ENCODE measurements at regions not wholly inside any gene's neighbourhood (a gene's known extent, or its start where the extent isn't known, plus 50 kb on each side); places are given as distances from the start of the nearest gene placed in this dataset.

- no peak for TF ChIP-seq EZH2 (IDR thresholded peaks at IDR 0.05; ENCODE audit: low read length, missing control alignments)
- TF ChIP-seq CTCF (conservative IDR thresholded peaks at IDR 0.05 in 1 of 2, IDR thresholded peaks at IDR 0.05 in 1 of 2; ENCODE audit: low read depth in 1 of 2, low read length in 2 of 2) = no peak
- peak; percentile 15 to 17 for DNase-seq (ENCODE audit: low read depth in 2 of 2)
- Histone ChIP-seq H3K27ac (ENCODE audit: insufficient read depth, low read length) (no peak overlapping the region), H3K9ac (ENCODE audit: insufficient read depth, low read length) (no peak overlapping the region), H3K4me2 (ENCODE audit: extremely low read depth, insufficient read depth, low read length) (no peak overlapping the region), H4K20me1 (ENCODE audit: control insufficient read depth, extremely low read depth, insufficient read depth, low read length) (no peaks in the 10 kb centered on the region), H3K79me2 (ENCODE audit: control insufficient read depth, insufficient read depth, low read length) (no peaks in the 10 kb centered on the region), H3K27me3 (ENCODE audit: control insufficient read depth, insufficient read depth, low read length) (peaks cover 2% of the 10 kb centered on the region), H3K4me1 (ENCODE audit: control insufficient read depth, extremely low read depth, insufficient read depth, low read length) (no peaks in the 10 kb centered on the region), H3K9me3 (ENCODE audit: control insufficient read depth, insufficient read depth, low read depth, low read length) (no peaks in the 10 kb centered on the region), H3K36me3 (ENCODE audit: control insufficient read depth, insufficient read depth, low read length) (no peaks in the 10 kb centered on the region), H3K4me3 (replicated peaks in 1 of 4; ENCODE audit: control extremely low read depth in 1 of 4, insufficient read depth in 1 of 4, low read depth in 3 of 4, low read length in 4 of 4) (no peak overlapping the region), H2AFZ (ENCODE audit: low read length) (no peak overlapping the region)
Observed at GRCh38 chr6:33962246-33963027, 158.6 kb upstream of the MLN start.

- Histone ChIP-seq H3K9me3 (ENCODE audit: control insufficient read depth, insufficient read depth, low read depth, low read length) (no peaks in the 10 kb centered on the region), H4K20me1 (ENCODE audit: control insufficient read depth, extremely low read depth, insufficient read depth, low read length) (no peaks in the 10 kb centered on the region), H3K27ac (ENCODE audit: insufficient read depth, low read length) (no peak overlapping the region), H3K4me1 (ENCODE audit: control insufficient read depth, extremely low read depth, insufficient read depth, low read length) (no peaks in the 10 kb centered on the region), H3K4me3 (replicated peaks in 1 of 4; ENCODE audit: control extremely low read depth in 1 of 4, insufficient read depth in 1 of 4, low read depth in 3 of 4, low read length in 4 of 4) (no peak overlapping the region), H3K36me3 (ENCODE audit: control insufficient read depth, insufficient read depth, low read length) (no peaks in the 10 kb centered on the region), H3K9ac (ENCODE audit: insufficient read depth, low read length) (no peak overlapping the region), H2AFZ (ENCODE audit: low read length) (no peak overlapping the region), H3K27me3 (ENCODE audit: control insufficient read depth, insufficient read depth, low read length) (no peaks in the 10 kb centered on the region), H3K79me2 (ENCODE audit: control insufficient read depth, insufficient read depth, low read length) (no peaks in the 10 kb centered on the region), H3K4me2 (ENCODE audit: extremely low read depth, insufficient read depth, low read length) (no peak overlapping the region)
- TF ChIP-seq EZH2 (IDR thresholded peaks at IDR 0.05; ENCODE audit: low read length, missing control alignments) (no peak), CTCF (conservative IDR thresholded peaks at IDR 0.05 in 1 of 2, IDR thresholded peaks at IDR 0.05 in 1 of 2; ENCODE audit: low read depth in 1 of 2, low read length in 2 of 2) (no peak)
- DNase-seq (ENCODE audit: low read depth in 2 of 2) = no peak
Observed at GRCh38 chr6:33961691-33962090, 157.9 kb upstream of the MLN start.

- no peaks in the 10 kb centered on the region for H3K79me2 ChIP-seq (ENCODE audit: control insufficient read depth, insufficient read depth, low read length)
- H3K4me2 ChIP-seq (ENCODE audit: extremely low read depth, insufficient read depth, low read length) = no peak overlapping the region
- H3K9ac ChIP-seq (ENCODE audit: insufficient read depth, low read length) = no peak overlapping the region
- H3K27me3 ChIP-seq (ENCODE audit: control insufficient read depth, insufficient read depth, low read length) = no peaks in the 10 kb centered on the region
- TF ChIP-seq CTCF (conservative IDR thresholded peaks at IDR 0.05 in 1 of 2, IDR thresholded peaks at IDR 0.05 in 1 of 2; ENCODE audit: low read depth in 1 of 2, low read length in 2 of 2) = no peak
- no peak for TF ChIP-seq EZH2 (IDR thresholded peaks at IDR 0.05; ENCODE audit: low read length, missing control alignments)
- H3K9me3 ChIP-seq (ENCODE audit: control insufficient read depth, insufficient read depth, low read depth, low read length) = no peaks in the 10 kb centered on the region
- no peaks in the 10 kb centered on the region for H4K20me1 ChIP-seq (ENCODE audit: control insufficient read depth, extremely low read depth, insufficient read depth, low read length)
- H3K27ac ChIP-seq (ENCODE audit: insufficient read depth, low read length) = no peak overlapping the region
- no peak overlapping the region for H3K4me3 ChIP-seq (replicated peaks in 1 of 4; ENCODE audit: control extremely low read depth in 1 of 4, insufficient read depth in 1 of 4, low read depth in 3 of 4, low read length in 4 of 4)
- H2AFZ ChIP-seq (ENCODE audit: low read length) = no peak overlapping the region
- no peak for DNase-seq (ENCODE audit: low read depth in 2 of 2)
- H3K4me1 ChIP-seq (ENCODE audit: control insufficient read depth, extremely low read depth, insufficient read depth, low read length) = no peaks in the 10 kb centered on the region
- H3K36me3 ChIP-seq (ENCODE audit: control insufficient read depth, insufficient read depth, low read length) = no peaks in the 10 kb centered on the region
Observed at GRCh38 chr6:33960345-33961313, 156.8 kb upstream of the MLN start.

All from fibroblast of lung (primary cell).